Ovary (tissue), 3 donors: ENCODE measurements at regions not wholly inside any gene's neighbourhood (a gene's known extent, or its start where the extent isn't known, plus 50 kb on each side); places are given as distances from the start of the nearest gene placed in this dataset.

Source experiments
- CTCF ChIP-seq, 3 donors: fragments of 450-650 bp in 2 of 3; fragments of 200-600 bp in 1 of 3; IDR thresholded peaks; one replicate each; pipeline versions ENCODE4 v1.5.1 to v1.8.0; 2016 to 2022; ENCODE audit warnings: antibody characterized with exemption in 3 of 3, mild to moderate bottlenecking in 1 of 3
- EP300 ChIP-seq: sonication (generic); formaldehyde crosslinking; IDR thresholded peaks from one replicate; pipeline ENCODE4 v1.6.1; 2017; ENCODE audit warnings: antibody characterized with exemption
- POLR2A ChIP-seq: fragments of 450-650 bp; IDR thresholded peaks from one replicate; pipeline ENCODE4 v1.6.1; 2017; ENCODE audit warnings: antibody characterized with exemption, mild to moderate bottlenecking, moderate library complexity
- donor health status: DM: no; HTN: no; CAD: no.

GRCh38 chr7:124989911-124990310 is 60.3 kb upstream of the POT1 start:
- no peak for TF ChIP-seq EP300
- TF ChIP-seq CTCF (IDR thresholded peaks at IDR 0.05), result no peak
- TF ChIP-seq POLR2A, result no peak
